NOMO-1 treated with DMSO at 0.1 percent for 48 hours (cell line): ENCODE measurements at regions not wholly inside any gene's neighbourhood (a gene's known extent, or its start where the extent isn't known, plus 50 kb on each side); places are given as distances from the start of the nearest gene placed in this dataset.
"Not testable (repeated sequence)": the region's sequence is repeated elsewhere in the genome, so short reads cannot be mapped to it uniquely, and the experiment has no call there.

Experiments used
- DNase-seq: peaks from one replicate; lab custom pipeline; 2025; ENCODE audit not compliant: unreplicated experiment; lab: John Stamatoyannopoulos, UW

DNA sequence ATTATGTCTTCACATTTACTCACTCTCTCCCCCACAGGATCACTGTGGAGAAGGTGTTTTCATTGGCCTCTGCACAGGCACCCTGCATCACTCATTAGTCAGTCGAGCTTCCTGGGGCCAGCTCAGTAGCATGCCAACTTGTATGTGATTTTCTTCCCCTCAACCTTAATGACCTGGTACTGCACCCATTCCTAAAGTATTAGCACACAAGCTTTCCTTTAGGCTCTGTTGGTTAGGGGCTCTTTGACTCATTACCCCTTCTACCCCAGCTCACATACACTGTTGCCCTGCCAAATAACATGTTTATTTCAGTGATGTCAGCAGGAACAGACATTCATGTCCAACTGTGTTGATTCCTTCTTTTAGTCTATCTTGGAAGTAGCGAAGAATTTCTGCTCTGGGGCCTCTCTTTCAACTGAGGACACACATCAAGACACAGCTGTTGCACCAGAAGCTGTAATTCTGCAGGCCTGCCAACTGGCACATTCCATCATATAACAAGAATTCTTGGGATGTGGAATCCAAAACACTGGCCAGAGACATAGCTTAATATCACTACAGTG is 603.5 kb upstream of the ADAMTS5 start:
- no peak for DNase-seq

GRCh38 chr21:27569831-27570230 is 602.9 kb upstream of the ADAMTS5 start:
- DNase-seq, result no peak

GRCh38 chr21:27569091-27569490 is 602.2 kb upstream of the ADAMTS5 start:
- DNase-seq, result no peak

GRCh38 chr21:27567381-27567780 is 600.5 kb upstream of the ADAMTS5 start:
- DNase-seq, result no peak

- no peak for DNase-seq
These were observed 599.6 kb upstream of the ADAMTS5 start for GRCh38 chr21:27566521-27566920.

GRCh38 chr21:27565364-27565763 is 598.5 kb upstream of the ADAMTS5 start:
- DNase-seq, result no peak

DNA sequence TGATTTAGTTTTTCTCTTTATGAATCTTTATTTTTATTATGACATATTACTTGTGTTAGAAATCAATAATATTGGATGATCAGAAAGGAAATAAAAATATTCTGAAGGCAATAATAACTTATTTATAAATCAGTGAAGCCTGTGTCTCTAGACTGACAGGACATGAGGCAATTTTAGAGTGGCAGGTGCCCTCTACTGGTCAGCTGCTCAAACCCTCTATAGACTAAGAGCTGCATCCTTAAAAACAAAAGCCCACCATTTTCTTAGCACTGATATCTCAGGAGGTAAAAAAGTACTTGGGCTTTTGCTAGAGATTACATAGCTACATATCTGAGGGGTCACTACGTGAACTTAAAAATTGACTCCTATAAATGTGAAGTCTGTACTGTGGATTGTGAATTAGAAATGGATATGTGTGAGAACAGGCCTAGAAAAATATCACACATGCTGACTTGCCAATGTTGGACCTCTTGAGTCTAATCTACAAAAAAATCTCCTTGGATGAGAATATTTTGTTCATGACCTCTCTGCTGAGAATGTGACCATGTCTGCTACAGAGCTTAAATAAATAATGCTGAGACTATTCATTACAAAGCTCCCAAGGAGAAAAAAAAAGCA is 597.9 kb upstream of the ADAMTS5 start:
- peak; percentile 33 for DNase-seq

- no peak for DNase-seq
These were observed 595.4 kb upstream of the ADAMTS5 start for GRCh38 chr21:27562303-27562702.

DNA sequence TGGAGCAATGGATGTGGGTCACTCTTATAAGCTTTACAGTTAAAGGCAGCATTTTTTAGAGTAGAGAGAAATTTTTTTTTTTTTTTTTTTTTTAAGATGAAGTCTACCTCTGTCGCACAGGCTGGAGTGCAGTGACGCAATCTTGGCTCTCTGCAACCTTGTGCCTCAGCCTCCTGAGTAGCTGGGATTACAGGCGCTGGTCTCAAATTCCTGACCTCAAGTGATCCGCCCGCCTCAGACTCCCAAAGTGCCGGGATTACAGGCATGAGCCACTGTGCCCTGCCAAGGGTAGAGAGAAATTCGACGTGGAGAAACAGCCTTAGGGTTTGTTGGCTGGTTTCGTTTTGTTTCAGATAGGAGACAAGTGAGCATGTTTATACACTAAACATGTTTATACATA is 594.2 kb upstream of the ADAMTS5 start:
- no peak for DNase-seq

DNA sequence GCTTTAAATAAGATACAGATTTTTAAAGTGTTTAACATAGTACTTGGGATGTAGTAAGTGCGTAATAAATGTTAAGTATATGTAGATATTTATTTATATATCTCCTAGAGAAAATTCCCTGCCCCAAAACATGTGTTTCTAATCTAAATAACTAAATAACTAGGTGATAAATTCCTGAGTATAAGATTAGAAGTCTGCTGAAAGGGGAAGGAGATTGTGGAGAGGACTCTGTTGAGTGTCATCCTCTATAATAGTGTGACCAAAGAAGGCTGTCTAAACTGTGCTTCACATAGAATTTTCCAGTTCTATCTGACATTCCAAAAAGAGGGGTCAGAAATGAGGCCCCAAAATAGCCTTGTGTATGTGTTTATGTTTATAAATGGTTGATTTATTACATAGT is 590.5 kb upstream of the ADAMTS5 start:
- DNase-seq, result no peak

DNA sequence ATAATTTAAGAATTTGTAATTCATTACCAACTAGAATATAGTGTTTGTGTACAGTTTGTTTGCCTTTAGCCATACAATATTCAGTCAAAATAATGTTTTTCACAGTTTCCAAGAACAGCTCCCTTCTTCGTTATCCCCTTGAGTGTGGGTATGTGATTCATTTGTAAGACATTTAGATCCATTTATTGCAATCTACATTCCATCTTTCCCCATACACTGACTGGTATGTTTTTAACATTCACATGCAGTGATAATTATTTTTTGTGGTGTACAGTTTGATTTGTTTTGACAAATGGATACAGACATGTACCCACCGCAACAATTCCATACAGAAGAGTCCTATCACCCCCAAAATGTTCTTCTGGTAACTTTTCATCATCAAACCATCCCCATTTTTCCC is 589.1 kb upstream of the ADAMTS5 start:
- DNase-seq, result no peak

DNA sequence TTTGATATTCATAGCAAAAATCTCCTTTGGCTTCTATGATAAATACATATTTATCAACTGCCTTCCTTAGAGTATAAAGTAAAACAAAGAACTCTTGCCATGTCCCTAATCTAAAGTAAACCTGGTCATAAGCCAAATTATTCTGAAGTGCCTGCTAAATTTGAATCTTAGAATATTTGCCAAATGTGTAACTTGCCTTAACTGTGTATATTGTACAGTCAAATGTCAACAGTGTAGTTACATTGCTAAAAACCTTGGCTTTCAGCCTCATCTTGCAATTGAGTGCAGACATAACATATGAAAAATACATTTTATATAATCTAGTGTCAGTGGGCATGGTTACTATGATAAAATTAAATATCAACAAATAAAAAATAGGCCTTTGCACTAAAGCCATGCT is 583.4 kb upstream of the ADAMTS5 start:
- no peak for DNase-seq

GRCh38 chr21:27548486-27548885 is 581.6 kb upstream of the ADAMTS5 start:
- DNase-seq, result no peak

- DNase-seq, result no peak
These were observed 579.0 kb upstream of the ADAMTS5 start for GRCh38 chr21:27545754-27546349.

DNA sequence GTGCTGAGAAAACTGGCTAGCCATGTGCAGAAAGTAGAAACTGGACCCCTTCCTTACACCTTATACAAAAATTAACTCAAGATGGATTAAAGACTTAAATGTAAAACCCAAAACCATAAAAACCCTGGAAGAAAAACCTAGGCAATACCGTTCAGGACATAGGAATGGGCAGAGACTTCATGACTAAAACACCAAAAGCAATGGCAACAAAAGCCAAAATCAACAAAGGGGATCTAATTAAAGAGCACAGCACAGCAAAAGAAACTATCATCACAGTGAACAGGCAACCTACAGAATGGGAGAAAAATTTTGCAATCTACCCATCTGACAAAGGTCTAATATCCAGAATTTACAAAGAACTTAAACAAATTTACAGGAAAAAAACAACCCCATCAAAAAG is 575.2 kb upstream of the ADAMTS5 start:
- not testable (repeated sequence) for DNase-seq

DNA sequence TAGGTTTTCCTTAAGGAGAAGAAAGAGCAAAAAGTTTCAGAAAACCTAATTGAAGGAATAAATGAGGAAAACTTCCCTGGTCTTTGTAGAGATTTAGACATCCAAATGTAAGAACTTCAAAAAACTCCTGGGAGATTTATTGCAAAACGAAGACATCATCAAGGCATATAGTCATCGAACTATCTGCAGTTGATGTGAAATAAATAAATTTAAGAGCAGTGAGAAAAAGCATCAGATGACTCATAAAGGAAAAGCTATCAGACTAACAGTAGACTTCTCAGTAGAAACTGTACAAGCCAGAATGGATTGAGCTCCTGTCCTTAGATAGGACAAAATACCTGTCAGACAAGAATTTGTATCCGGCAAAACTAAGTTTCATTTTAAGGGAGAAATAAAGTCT is 569.4 kb upstream of the ADAMTS5 start:
- no peak for DNase-seq

GRCh38 chr21:27535188-27535587 is 568.3 kb upstream of the ADAMTS5 start:
- no peak for DNase-seq

- DNase-seq, result no peak
These were observed 567.3 kb upstream of the ADAMTS5 start for GRCh38 chr21:27534206-27534605.

DNA sequence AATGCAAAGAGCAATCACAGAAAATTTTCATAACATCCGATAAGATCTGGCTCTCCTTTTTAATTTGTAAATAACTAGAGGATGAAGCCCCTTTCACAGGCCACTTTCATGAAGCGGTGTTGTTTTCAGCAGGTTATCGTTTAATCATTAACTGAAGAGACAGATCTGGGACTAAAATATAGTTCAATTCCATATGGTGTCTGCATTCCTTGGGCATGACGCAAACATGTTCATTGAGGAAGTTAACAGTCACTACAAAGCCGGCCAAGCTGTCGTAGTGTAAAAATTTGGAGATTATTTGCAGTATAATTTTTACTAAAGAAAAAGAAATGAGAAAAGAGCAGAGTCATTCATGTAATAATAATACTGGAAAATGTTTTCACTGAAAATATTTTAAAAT is 565.2 kb upstream of the ADAMTS5 start:
- no peak for DNase-seq

DNA sequence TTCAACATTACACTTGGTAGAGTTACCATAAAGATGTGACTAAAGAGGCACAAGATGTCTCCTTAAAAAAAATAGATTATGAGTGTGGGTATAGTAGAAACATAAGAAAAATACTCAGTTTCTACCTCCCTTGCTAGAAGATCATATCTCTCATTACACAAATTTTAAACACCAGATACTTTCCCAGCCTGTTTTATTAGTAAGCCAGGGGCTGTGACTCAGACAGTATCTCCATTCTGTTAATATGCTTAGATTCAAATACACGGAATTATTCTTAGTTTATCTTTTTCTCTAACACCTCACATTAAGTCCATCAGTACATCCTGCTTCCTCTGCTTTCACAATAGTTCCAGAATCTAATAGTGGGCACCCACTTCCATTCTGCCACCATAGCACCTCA is 561.8 kb upstream of the ADAMTS5 start:
- DNase-seq, result no peak

DNA sequence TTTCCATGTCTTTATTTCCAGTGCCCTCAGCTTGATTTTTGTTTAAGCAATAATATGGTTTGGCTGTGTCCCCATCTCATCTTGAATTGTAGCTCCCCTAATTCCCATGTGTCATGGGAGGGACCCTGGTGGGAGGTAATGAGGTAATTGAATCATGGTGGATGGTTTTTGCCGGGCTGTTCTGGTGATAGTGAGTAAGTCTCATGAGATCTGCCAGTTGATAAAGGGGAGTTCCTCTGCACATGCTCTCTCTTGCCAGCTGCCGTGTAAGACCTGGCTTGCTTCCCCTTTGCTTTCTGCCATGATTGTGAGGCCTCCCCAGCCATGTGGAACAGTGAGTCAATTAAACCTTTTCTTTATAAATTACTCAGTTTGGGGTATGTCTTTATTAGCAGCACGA is 559.6 kb upstream of the ADAMTS5 start:
- DNase-seq, result no peak

GRCh38 chr21:27525780-27526179 is 558.9 kb upstream of the ADAMTS5 start:
- DNase-seq, result no peak

DNA sequence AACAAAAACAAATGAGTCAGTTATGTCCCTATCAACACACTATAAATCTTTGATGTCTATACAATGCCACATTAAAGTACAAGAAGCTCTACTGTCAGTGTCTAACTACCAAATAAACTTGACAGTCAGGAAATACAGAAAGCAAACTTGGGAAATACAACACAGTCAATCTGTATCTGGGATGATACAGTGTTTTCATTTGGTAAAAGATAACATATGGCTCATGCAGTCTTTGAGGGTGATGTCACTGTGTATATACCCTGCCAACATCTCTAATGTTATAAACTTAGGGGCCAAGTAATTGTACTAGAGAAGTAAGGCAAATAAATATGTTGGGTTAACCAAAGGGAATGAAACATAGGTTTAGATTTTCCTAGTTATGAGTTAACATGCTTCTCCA is 552.5 kb upstream of the ADAMTS5 start:
- DNase-seq, result no peak
